GM18511 (cell line): ENCODE measurements at regions not wholly inside any gene's neighbourhood (a gene's known extent, or its start where the extent isn't known, plus 50 kb on each side); places are given as distances from the start of the nearest gene placed in this dataset.

Experiments
- ATAC-seq: cut with Tn5 transposase; IDR thresholded peaks from one replicate; pipeline ENCODE4 v1.9.1; 2021; ENCODE audit warnings: mild to moderate bottlenecking, moderate library complexity; ENCODE audit not compliant: unreplicated experiment

GRCh38 chr10:131646551-131647525, 254.0 kb upstream of the PPP2R2D start:
- no peak for ATAC-seq

DNA sequence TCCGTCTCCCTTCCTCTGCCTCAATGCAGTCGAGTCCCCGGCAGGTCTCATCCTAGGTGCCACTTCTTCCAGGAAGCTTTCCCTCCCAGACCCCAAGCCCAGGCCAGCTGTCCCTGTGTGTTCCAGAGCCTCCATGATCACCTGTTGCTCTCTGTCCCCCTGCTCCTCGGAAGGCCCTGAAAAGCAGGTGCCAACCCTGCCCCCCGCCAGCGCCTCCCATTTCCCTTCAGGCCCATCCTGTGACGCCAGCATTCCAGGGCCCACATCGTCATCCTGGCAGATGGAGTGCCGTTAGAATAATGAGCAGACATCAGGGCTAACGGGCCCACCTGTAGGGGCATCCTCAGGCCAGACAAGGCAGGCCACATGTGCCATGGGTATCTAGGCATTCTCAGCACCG, 253.0 kb upstream of the PPP2R2D start:
- ATAC-seq, result no peak

- ATAC-seq, result no peak
These were observed 252.3 kb upstream of the PPP2R2D start for GRCh38 chr10:131648386-131649020.

DNA sequence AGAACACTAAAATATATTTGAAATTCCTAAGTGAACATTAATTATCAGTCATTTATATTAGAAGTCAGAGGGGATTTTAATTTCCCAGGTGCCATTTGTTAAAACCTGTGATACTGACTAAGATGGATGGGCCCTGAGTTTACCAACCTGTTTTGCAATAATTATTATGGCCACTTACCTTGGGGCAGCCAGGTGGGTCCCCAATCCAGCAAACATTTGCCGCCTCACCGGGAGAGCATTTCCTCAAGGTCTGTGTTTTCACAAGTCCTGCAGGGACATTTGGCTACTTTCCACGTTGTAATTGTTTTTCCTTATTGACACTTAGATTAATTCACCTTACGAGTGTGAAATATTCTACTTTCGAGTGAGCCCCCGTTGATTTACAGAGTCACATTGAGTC, 251.2 kb upstream of the PPP2R2D start:
- no peak for ATAC-seq

DNA sequence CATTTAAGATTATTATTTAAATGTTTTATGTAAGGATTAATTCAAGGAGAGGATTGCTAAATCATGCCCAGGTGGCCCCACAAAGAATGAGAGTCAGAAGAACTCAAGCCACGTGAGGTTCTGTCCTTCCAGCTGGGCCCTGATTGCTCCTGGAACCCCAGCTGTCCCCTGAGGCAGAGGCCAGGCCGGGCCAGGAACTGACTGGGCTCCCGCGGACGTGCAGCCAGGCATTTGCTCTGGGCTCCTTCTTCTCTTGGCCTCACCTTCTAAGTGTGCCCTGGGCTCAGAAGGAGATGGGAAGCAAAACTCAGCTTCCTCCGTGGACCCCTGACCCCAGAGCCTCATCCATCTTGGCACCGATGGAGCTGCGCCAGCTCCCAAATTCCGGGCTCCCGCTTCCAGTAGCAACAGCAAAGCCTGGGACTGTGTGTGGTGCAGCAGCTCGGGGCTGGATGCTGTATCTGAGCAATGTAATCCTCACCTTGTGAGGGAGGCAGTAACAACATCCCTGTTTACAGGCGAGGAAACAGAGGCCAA, 250.6 kb upstream of the PPP2R2D start:
- ATAC-seq, result no peak

GRCh38 chr10:131650771-131651673, 249.8 kb upstream of the PPP2R2D start:
- ATAC-seq, result no peak

- ATAC-seq, result no peak
These were observed 249.0 kb upstream of the PPP2R2D start for GRCh38 chr10:131651674-131652437.

- ATAC-seq, result no peak
These were observed 248.2 kb upstream of the PPP2R2D start for GRCh38 chr10:131652438-131653139.

DNA sequence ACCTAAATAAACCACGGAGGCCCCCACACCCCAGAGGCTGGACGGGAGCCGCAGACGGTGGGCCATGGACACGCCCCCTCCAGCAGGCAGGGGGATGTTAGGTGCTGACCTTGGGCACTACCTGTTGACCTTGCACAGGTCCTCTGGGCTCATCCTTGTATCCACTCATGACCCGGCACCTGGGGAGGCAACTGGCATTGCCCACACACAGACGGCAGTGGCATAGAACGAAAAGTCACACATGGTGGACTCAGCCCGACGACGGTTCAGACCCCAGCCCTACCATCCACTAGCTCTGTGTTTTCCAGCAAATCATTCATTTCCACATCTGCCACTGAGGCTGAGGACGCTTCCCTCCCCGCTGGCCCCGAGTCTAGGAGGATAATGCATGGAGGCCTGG, 247.7 kb upstream of the PPP2R2D start:
- ATAC-seq, result no peak

- no peak for ATAC-seq
These were observed 247.0 kb upstream of the PPP2R2D start for GRCh38 chr10:131653554-131654470.

DNA sequence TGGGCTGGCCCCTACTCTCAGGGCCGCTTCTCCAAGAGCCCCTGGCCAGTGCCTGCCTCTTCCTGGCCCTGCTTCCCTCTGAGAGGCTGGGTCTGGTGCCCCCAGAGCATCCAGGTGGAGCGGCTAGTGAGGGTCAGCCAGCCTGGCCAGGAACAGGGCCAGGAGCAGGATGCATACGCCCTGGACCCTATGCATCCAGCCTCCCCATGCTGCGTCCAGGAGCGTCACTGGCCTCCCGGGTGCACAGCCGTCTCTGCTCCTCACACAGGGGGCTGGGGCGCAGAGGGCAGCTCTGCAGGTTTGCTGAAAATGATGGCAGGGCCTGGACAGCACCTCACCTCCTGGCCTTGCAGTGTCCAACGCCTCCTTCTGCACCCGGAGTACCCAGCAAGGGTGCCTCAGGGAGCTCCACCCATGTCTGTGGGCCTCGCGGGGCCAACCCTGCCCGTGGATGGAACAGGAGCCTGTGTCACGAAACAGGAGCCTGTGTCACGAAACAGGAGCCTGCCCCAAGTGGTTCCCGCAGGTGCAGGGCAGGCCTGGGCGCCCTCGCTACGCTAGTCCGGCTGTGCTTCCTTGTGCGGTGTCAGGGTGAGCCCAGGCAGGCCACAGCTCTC, 246.2 kb upstream of the PPP2R2D start:
- no peak for ATAC-seq

- no peak for ATAC-seq
These were observed 245.5 kb upstream of the PPP2R2D start for GRCh38 chr10:131655101-131655849.

DNA sequence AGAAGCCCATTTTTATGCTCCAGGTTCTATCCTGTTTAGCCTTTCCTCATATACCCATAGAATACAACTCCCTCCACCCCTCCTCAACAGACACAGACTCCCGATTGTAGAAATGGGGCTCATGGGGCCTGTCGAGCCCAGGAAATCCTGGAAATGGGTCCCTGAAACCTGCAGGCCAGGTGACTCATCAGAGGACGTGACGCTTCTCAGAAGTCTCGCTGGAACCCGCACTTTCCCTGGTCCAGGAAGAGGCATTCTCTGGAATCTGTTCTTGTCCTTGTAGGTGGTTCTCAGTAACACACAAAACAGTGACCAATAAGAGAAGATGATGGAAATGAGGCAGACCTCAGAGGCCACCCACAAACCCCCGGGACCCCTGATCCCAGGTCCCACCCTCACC, 244.8 kb upstream of the PPP2R2D start:
- no peak for ATAC-seq

- no peak for ATAC-seq
These were observed 244.4 kb upstream of the PPP2R2D start for GRCh38 chr10:131656431-131656841.

GRCh38 chr10:131657318-131657984, 243.4 kb upstream of the PPP2R2D start:
- no peak for ATAC-seq

DNA sequence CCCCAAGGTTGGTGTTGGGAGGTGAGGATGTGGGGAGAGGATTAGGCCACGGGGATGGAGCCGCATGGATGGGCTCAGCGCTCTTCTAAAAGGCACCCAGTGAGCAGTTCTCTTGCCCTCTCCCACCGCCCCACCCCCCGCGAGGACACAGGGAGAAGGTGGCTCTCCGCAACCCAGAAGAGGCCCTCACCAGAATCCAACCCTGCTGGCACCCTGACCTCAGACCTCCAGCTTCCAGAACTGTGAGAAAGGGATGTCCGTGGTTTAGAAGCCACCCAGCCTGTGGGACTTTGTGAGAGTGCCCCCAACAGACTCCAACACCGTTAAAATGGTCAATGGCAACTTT, 242.8 kb upstream of the PPP2R2D start:
- no peak for ATAC-seq
